SU-DHL-6 (cell line): ENCODE measurements at regions not wholly inside any gene's neighbourhood (a gene's known extent, or its start where the extent isn't known, plus 50 kb on each side); places are given as distances from the start of the nearest gene placed in this dataset.
"Not testable (repeated sequence)": the region's sequence is repeated elsewhere in the genome, so short reads cannot be mapped to it uniquely, and the experiment has no call there.

Source experiments
- CTCF ChIP-seq: fragments of 200-600 bp; sonication (generic); IDR thresholded peaks from one replicate; pipeline ENCODE4 v1.5.1; 2017; ENCODE audit warnings: antibody characterized with exemption, mild to moderate bottlenecking, low read length, moderate library complexity; ENCODE audit not compliant: insufficient read depth, poor library complexity, severe bottlenecking
- EZH2phosphoT487 ChIP-seq: fragments of 200-600 bp; sonication (generic), shearing (Covaris generic); conservative IDR thresholded peaks from 2 replicates; pipeline ENCODE4 v1.6.1; 2018; ENCODE audit warnings: mild to moderate bottlenecking, antibody characterized with exemption, low read length, moderate library complexity, mixed read lengths

- not testable (repeated sequence) for TF ChIP-seq CTCF, EZH2phosphoT487
Measured at GRCh38 chr2:87610974-87611373, 136.9 kb upstream of the PLGLB2 start.
